HG03469 (cell line): ENCODE measurements at regions not wholly inside any gene's neighbourhood (a gene's known extent, or its start where the extent isn't known, plus 50 kb on each side); places are given as distances from the start of the nearest gene placed in this dataset.

Experiments
- ATAC-seq: cut with Tn5 transposase; IDR thresholded peaks from one replicate; pipeline ENCODE4 v1.9.1; 2021; ENCODE audit warnings: mild to moderate bottlenecking, moderate library complexity, moderate number of reproducible peaks; ENCODE audit not compliant: unreplicated experiment

GRCh38 chr4:65880594-65880993 lies 210.3 kb upstream of the EPHA5 start:
- no peak for ATAC-seq

DNA sequence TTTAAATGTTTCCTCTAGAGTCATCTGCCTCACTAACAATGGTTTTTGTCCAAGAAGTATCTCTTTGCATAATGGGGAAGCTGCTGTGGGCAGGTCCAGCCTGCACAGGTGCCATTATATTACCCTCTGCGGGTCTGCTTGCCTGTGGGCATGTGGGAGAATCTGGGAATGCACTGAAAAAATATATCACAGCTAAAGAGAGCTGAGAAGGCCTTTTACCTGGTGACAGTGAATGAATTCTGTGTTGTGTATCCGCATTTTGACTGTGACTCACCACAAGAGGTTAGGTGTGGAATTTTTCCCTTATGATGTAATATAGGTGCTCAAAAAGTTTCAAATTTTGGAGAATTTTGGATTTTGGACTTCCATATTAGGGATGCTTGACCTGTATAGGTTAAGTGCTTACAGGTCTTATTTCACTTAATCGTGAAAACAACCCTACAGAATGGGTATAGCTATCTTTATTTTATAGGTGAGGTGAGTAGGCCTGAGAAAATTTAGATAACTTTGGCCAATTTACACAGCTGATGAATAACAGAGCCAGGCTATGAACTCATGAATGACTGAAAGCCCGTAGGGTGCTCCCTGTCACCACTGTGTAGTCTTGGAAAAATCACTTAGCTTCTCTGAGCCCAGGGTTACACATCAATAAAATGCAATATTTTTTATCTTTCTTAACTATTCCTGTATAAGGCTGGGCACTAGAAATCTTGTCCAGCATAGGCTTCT lies 198.0 kb upstream of the EPHA5 start:
- ATAC-seq, result no peak

DNA sequence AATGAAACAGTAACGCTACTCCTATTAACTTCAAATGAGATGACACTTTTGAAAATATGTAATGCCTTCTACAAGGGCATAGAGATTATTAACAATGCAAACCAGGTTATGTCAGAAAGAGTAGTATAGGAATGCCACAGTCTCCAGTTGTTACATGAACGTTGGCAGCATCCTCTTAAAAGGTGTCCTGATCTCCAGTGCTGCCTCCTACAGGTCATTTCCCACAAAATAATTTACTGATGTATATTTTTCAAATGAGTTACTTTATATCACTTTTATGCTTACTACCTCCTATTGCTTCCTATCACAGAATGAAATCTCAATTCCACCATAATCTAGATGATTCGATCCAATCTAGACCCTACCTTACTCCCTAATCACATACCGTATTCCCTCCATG lies 195.2 kb upstream of the EPHA5 start:
- no peak for ATAC-seq

- ATAC-seq, result no peak
Observed at GRCh38 chr4:65861993-65862392, 191.7 kb upstream of the EPHA5 start.

DNA sequence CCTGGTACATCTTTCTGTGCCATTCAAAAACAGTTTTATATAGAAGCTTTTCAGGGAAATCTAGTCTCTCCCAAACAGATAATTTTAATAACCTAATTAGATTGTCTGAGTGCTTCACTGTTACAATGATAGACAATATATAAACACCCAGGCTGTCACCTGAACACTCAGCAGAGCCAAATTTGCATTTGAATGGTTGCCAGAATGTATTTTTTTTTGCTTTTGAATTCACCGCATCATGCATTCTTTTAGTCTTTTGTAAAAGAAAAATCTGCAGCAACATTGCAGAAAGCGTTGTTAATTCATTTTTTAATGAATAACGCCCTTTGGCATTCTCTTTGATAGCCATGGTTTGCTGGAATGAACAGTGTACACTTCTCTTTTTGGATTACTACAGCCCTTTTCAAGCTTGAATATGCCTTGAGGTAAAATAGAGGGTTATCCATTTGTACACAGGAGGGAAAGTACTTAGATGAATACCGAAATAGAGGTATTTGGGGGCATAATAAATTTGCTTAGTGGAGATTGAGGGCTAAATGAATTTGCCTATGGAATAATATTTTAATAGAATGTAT lies 175.0 kb upstream of the EPHA5 start:
- ATAC-seq, result no peak

DNA sequence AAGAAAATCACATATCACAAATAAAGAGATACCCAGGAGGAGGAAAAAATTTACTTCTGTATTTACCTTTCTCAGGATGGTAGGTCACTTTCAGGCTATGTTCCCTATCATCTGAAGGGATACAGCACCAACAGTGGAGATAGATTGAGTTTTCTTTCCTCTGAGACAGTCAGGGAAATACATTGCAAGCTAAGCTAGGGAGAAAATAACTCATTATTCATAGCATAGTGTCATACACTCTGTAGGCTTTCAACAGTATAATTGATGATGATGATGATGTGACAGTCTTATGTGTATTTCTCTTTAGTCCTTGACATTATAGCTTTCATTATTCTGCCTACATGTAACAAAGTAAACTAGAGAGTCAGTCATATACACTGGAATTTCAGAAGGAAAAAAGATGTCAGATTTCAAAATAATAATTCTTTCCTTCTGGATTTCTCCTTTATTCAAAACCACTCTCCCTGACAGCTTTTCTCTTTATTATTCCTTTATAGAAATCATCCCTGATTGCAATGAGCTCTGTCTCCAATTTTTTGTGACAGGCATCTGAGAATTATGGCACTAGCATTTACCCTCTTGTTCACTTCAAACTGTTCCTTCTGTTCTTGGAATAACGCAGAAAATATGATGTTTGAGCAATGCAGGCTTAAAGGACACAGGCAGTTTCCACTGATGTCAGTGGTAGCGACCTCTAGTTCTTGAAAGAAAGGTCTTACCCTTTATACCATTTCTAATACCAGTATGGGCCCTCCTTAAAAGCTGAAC lies 169.1 kb upstream of the EPHA5 start:
- ATAC-seq, result no peak

- ATAC-seq, result no peak
Observed at GRCh38 chr4:65834707-65835106, 164.4 kb upstream of the EPHA5 start.

- ATAC-seq, result no peak
Observed at GRCh38 chr4:65831828-65832227, 161.5 kb upstream of the EPHA5 start.

- no peak for ATAC-seq
Observed at GRCh38 chr4:65825116-65825753, 154.9 kb upstream of the EPHA5 start.

DNA sequence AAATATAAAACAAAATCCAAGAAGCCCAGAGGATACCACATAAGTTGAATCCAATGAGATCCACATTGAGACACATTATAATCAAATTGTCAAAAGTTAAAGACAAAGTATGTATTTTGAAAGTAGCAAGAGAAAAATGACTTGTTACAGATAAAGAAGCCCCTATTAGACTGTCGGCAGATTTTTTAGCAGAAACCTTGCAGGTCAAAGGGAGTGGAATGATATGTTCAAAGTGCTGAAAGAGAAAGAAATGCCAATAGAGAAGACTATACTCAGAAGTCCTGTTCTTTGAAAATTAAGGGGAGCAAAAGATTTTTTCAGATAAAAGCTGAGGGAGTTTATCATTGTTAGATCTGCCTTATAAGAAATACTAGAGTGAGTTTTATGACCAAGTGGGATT lies 148.9 kb upstream of the EPHA5 start:
- no peak for ATAC-seq

DNA sequence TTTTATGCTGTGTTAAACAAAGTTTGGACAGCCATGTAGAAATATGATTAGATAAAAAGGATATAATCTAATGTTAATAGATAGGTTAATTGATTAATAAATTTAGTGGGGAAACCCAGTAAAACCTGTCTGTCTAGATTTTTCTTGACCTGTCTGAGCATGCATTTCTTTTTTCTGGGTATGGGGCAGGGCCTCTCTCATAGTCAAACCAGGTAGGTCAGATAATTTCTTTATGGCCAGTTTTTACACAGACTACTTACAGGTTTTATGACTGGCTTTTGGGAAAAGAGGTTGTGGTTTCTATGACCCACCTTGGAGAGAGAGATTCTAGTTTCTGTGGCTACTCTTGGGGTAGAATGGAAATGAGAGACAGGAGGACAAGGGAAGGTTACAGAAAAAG lies 135.6 kb upstream of the EPHA5 start:
- no peak for ATAC-seq

DNA sequence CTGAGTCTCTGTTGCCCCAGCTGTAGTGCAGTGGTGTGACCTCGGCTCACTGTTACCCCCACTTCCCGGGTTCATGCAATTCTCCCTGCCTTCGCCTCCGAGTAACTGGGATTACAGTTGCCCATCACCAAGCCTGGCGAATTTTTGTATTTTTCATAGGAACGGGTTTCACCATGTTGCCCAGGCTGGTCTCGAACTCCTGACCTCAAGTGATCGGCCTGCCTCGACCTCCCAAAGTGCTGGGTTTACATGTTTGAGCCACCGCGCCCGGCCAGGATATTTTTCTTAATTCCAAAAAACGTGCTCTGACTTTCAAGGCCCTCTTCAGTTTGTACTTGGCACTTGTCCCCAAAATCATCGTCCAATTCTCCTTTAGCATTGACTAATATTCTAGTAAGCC lies 129.2 kb upstream of the EPHA5 start:
- ATAC-seq, result no peak

GRCh38 chr4:65798498-65799127 lies 128.3 kb upstream of the EPHA5 start:
- ATAC-seq, result no peak

DNA sequence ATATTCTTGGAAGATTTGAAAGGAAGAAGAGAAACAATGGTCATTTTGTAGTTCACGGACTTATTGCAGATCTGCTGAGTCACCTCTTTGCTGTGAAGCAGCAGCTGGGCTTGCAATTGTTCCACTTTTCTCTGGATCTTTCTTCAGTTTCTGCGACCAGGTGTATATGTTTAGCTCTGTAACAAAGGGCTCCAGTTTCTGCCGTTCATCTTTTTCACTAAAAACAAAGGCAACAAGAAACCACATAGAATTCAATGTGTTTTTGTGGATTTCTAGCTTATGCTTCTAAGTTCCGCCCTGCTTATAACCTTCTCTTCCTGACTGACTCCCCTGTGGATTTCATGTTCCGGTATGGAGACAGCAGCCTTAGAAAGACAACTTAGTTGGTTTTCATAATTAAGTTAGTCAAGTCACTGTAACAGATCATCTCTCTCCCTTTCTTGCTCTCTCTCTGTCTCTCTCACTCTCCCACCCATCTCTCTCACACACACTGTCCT lies 121.6 kb upstream of the EPHA5 start:
- ATAC-seq, result no peak

GRCh38 chr4:65791111-65791811 lies 121.0 kb upstream of the EPHA5 start:
- ATAC-seq, result no peak

- no peak for ATAC-seq
Observed at GRCh38 chr4:65789805-65790204, 119.5 kb upstream of the EPHA5 start.

- no peak for ATAC-seq
Observed at GRCh38 chr4:65789341-65789740, 119.1 kb upstream of the EPHA5 start.

DNA sequence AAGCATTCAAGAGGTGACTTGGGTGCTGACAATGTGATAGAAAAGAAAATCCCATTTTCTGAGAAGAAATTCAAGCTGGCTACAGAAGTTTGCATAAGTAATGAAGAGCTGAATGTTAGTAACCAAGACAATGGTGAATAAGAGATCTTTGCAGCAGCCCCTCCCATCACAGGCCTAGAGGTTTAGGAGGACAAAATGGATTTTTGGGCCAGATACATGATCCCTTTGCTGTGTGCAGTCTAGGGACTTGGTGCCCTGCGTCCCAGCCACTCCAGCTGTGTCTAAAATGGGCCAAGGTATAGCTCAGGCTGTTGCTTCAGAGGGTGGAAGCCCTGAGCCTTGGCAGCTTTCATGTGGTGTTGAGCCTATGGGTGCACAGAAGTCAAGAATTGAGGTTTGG lies 107.0 kb upstream of the EPHA5 start:
- ATAC-seq, result no peak

DNA sequence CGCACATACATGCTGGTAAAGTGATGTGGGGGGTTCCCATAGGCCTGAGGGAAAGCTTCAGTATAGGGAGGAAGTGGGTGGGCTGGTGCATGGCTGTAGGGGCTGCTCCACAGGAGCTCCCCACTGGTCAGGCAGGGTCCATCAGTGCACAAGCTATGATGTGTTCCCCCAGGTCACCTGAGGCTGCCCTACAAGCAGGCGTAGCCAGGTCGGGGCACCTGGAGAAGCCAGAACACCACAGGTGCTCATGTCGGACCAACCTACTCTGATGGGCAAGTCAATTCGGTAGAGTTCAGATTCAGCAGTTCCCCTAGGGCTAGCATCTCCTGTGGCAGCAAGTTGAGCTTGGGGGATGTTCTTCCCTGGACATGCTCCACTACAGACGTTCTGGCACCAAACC lies 103.3 kb upstream of the EPHA5 start:
- no peak for ATAC-seq

- no peak for ATAC-seq
Observed at GRCh38 chr4:65747386-65747785, 77.1 kb upstream of the EPHA5 start.
